Upper lobe of left lung (tissue), 4 donors: ENCODE measurements at regions not wholly inside any gene's neighbourhood (a gene's known extent, or its start where the extent isn't known, plus 50 kb on each side); places are given as distances from the start of the nearest gene placed in this dataset.

Experiments used
- CTCF ChIP-seq, 6 experiments: fragments of 450-650 bp in 4 of 6; fragments of 200-600 bp in 2 of 6; sonication (generic) in 2 of 6; IDR thresholded peaks; one replicate each; pipeline ENCODE4 v1.5.1; 2016 to 2019; ENCODE audit warnings: antibody characterized with exemption in 6 of 6
- EP300 ChIP-seq, 4 donors: sonication (generic); formaldehyde crosslinking; IDR thresholded peaks; one replicate each; pipeline ENCODE4 v1.5.1; 2017; ENCODE audit warnings: antibody characterized with exemption in 4 of 4, control low read depth in 2 of 4
- POLR2A ChIP-seq, 4 donors: fragments of 450-650 bp; IDR thresholded peaks; one replicate each; pipeline ENCODE4 v1.5.1; 2016 to 2017; ENCODE audit warnings: antibody characterized with exemption in 4 of 4, mild to moderate bottlenecking in 2 of 4

GRCh38 chr18:21180588-21180987 lies 61.4 kb upstream of the GREB1L start:
- TF ChIP-seq CTCF (IDR thresholded peaks at IDR 0.05), result no peak
- TF ChIP-seq POLR2A (IDR thresholded peaks at IDR 0.05), result no peak
- no peak for TF ChIP-seq EP300 (IDR thresholded peaks at IDR 0.05)
